GM21619 (cell line): ENCODE measurements at regions not wholly inside any gene's neighbourhood (a gene's known extent, or its start where the extent isn't known, plus 50 kb on each side); places are given as distances from the start of the nearest gene placed in this dataset.

Experiments used
- ATAC-seq: cut with Tn5 transposase; IDR thresholded peaks from one replicate; pipeline ENCODE4 v1.9.1; 2021; ENCODE audit not compliant: unreplicated experiment

DNA sequence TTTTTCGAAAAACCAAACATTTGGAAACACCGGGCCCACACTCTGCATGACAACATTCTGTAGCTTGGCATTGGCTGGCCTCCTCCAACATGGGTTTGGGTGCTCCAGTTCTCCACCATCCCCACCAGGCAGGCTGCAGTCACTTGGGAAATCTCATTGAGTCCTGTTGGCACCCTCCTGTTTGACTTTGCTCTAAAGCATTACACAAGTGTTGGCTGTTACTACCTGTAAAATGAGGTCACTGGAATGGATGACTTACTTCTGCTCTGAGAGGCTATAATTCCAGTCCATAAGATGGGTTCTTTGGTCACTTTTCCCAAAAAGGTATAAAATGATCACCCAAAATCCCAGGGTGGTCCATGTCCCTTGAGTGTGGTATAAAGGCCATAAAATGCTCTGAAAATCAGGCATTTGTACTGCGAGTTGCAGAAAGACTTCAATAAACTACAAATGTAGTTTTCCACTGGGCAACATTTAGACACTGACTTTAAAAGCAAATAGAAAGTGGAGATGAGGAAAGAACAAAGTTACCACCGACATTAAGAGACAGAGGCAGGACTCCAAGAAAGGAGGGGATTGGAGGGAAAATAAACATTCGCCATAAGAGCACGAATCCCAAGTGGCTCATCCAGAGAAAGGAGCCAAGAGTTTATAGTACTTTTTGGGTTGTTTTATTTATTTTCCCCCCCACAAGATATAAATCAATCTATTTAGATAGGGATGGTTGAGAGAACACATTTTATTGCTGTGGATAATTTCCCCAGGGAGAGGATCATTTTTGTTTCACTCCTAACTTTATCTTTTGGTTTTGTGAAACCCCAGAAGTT, 295.1 kb downstream of the TLE1 start:
- ATAC-seq: no peak

DNA sequence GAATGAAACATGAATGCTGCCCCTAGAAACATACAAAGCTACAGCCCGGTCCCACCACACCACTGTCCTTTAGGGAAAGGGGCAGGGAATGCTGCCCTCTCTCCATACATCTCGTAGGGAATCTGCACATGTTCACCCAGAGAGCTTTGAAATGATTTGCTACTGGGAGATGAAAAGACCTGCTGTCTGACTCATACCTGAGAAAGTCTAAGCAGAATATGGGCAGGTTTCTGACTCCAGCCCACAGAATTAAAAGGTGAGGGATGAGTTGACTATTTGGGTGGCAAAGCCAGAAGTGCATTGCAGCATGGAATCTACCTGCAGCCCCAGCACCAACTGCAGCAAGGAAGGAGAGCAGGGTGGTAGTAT, 297.9 kb downstream of the TLE1 start:
- no peak for ATAC-seq

DNA sequence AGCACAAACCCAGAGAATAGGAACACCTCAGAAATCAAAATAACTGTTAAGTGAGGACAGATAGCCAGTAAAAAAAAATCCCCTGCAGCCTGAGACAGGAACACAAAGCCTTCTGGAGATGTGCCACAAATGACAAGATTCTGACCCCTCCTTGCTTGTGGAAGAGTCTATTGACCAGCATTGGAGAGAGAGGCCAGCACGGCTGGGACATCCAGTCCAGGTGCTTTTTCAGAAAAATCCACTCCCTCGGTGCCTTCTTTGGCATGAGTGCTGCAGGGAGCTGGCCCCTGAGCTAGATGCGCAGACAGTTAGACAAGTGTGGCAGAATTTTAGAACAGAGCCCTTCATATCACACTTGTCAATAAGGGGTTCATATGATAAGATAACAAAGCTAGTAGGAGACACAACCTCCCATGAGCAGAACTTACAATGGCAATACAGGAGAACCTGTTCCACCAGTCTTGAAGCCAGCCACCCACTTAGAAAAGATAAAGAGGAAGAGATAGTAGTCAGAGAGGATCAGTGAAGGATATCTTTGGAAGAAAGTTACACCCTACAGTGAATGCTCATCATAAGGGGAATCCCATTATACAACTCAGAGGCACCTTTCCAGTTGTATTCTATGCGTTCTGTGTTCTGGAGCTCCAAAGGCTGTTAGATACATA, 298.4 kb downstream of the TLE1 start:
- ATAC-seq: no peak

DNA sequence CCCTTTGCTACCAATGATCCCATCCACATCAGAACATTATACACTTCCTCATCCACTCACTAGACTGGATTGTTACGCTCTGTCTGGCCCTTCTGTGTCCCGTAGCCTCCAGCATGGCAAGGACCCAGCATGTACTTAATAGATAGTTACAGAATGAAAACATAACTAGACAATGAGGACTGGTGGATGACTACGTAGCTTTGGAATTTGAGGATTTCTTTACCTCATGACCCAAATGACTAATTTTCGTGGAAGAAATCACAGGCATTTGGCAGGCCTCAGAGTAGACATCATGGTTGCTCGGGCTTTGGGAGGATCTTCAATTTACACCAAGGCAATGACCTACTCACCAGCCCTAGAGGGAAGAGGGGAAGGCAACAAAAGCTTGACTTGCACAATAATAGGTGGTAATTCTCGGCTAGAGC, 299.8 kb downstream of the TLE1 start:
- no peak for ATAC-seq

DNA sequence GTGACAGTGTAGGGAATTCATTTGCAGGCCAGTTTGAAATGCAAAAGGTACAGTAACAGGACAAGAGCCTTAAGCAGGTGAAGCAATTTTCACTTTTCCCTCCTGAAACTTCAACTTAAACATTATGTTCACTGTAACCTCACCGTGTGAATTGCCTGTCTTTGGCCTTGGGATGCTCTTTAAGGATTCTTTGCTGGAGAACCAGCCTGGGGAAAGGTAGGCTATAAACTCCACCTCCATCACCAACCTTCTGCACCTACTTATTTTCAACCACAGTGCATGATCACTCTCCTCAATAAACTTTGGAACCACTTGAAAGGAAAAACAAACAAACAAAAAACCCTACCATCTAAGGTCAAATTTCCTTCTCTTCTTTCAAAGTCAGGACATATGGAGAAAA, 300.5 kb downstream of the TLE1 start:
- ATAC-seq: no peak

DNA sequence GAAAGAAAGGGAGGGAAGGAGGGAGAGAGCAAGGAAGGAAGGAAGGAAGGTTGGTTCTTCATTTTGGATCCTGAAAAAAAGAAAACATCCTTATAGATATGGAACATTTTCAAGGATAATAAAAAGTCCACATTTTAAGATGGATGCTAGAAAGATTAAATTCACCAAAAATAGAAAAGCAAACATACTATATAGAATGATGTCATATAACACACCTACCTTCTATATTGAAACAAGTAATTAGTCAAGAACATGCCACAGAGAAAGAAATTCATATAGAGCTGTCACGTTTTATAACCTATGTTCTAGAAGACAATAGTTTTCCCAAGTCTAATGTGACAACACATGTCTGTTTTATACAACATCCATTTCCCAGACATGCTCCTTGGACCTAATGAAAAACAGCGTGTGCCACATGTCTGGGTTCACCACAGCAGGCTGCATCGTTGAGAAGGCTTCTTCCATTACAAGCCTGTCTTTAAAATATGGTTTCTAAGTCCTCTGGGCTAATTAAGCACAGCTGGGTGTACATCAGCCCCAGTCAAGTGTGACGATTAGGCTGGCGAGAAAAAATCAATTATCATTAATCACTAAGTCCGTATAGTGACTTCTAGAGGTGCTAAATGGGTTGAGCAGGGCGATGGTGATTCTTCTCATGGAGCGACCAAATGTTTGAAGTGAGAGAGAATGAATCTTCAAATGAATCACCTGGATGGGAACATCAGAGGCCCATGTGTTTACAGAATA, 301.8 kb downstream of the TLE1 start:
- ATAC-seq: no peak

DNA sequence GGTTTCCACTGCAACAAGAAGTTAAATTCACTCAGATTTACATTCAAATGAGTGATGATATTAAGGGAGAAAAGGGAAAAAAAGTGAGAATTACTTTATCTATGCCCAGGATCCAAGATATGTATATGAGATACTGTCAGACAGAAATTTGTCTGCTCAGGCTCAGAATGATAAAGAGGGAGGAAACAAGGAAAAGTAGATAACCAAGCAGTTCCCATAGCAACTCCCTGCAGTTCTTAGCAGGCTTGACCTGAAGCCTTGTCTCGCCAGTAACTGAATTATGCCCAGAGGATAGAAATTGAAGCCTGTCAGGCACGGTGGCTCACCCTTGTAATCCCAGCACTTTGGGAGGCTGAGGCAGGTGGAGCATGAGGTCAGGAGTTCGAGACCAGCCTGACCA, 304.4 kb downstream of the TLE1 start:
- no peak for ATAC-seq

DNA sequence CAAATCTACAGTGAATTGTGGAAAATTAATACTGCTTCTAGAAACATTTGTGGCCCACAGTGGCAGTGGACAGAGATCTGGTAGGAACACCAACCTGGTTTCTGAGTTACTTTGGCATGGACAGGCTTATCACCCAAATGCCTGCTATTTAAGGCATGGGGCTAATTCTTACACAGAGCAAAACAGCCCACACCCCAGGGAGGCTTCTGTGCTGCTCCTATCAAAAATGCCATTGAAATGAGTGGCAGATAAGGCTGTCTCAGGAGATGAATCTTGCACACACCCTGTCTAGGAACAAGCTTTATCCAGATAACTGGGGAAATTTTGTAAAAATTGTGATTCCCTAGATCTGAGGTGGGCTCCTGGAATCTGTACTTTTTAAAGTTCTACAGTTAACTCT, 307.1 kb downstream of the TLE1 start:
- ATAC-seq: no peak

DNA sequence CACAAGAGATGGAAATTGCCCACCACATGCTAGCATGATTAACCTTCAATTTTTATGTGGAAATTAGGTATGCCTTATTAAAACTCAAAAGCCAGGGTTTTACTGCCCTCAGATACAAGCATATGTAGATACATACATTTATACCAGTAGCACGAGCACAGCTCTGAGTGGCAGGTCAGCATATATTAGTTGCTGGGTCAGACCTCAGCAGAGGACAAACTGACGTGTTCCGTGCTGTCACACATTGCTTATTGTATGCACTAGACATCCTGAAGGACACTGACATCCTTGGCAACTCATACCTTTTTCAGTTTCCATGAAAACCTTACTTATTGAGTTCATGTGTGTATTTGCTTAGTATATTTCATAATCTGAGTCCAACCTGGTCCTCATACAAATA, 307.7 kb downstream of the TLE1 start:
- ATAC-seq: no peak

DNA sequence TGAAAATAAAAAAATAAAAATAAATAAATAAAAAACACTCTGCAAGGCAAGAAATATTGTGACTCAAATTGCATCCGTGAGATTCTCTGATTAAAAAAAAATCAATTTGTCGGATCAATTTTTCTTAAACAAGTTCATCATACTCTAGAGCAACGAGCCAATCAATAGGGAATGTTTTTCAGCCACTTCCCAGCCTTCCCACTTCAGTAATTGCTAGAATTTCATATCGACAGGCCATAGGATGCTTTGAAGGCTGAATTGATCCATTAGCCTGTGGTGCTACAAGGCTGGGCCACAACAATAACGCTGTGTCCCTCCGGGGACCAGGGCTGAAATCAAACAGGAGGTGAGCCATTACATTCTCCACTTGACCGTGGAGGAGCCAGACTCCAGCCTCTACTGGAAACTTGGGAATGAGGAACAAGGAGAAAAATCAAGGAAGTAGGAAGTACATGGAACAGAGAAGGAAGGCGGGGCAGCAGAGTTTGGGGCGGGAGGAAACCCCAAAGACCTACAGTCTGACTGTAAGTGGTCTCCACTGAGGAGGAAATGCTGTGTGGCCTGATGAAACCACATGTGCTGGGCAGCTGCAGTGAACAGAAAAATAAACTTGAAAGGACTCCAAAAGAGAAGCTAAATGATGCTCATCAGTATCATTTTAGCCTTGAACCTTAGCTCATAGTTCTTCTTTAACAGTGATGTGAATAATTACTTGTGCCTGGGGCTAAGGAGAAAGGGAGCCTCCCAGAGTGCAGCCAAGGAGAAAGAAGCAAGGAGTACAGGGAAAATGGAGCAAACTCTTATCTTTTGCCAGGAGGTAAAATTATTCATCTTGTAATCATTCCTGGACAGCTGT, 308.6 kb downstream of the TLE1 start:
- ATAC-seq: no peak

DNA sequence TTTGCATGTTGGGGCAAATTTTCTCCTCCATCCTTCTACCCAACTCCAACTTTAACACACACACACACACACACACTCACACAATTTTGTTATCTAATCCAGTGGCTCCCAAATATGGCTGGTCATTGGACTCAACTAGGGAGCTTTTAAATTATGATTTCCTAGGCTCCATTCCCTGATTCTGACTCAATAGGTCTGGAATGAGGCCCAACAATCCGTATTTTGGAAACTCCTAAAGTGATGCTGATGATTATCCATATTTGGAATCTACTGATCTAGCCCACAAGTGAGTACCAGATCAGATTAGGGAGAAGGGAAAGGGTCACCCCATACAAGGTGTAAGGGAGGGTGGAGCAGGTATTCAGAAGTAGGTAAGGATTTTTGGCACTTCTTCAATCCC, 309.7 kb downstream of the TLE1 start:
- no peak for ATAC-seq

DNA sequence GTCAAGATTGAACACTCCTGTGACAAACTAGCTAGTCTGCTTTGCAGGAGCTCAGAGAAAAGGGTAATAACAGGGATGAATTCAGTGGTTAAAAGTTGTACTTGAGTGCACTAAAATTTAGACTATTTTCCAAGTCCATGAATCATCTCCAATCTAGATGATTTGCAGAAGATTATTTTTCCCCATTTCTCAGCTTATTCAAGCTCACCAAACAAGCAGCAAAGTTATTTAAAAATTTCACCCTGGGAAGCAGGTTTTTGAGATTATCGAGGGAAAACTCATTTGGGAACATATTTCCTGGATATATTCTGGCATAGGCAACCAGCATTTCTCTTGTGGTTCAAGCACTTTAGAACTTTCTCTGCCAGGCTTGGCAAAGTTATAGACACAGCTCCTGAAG, 311.4 kb downstream of the TLE1 start:
- ATAC-seq: no peak

DNA sequence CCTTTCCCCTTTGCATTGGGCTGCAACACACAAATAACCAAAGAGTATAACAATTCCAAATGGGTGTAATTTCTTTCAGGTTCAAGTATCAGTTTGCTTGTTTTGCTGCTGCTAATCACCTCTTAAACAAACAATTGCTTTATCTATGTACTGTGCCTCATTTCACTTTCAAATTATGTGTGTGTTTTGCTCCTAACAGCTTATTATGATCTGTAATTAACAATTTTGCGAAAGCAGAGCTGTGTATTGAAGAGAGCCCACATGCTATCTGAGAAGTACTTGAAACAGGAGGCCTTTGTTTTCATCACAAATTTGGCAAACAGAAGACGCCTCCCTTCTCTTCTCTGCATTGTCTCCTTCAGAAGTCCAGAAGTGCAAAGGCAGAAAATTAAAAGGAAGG, 312.0 kb downstream of the TLE1 start:
- ATAC-seq: no peak

DNA sequence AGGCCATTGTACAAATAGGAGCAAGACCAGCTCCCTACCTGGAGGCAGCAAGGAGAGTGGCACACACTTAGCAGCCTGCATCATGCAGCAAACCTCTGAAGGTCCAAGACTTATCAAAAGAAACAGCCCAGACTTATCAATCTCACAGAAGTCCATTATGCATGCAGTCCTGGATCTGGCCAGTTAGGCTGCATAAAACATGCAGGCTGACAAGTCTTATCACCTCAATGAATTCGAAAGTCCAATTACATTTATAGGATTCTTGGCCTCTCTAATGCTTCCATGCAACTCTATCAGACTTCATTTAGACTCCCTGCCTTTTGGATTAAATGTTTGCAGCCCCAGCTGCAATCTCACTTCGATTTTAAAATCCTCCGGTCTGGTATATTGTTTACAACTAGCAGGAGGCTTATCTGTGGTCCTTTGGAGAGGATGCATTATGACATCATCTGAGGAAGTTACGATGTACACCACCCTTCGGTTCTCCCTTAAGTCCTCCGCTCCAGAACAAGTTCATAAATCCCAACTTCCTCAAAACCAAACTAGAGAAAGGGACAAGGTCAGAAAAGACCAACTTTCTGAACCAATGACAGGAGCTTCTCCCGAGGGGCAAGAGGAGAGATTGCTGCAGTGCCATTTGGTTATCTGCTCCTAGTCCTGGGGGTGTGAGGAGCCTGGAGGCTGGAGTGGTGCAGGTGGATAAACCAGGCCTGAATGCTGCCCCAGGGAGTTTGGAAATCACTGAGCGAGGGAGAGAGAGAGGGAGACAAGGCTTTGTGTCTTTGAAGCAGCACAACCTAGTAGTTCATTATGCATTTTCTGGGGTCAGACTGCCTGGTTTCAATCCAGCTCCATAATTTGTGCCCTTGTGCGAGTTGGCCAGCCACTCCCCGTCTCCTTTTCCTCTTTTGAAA, 313.9 kb downstream of the TLE1 start:
- ATAC-seq: no peak

DNA sequence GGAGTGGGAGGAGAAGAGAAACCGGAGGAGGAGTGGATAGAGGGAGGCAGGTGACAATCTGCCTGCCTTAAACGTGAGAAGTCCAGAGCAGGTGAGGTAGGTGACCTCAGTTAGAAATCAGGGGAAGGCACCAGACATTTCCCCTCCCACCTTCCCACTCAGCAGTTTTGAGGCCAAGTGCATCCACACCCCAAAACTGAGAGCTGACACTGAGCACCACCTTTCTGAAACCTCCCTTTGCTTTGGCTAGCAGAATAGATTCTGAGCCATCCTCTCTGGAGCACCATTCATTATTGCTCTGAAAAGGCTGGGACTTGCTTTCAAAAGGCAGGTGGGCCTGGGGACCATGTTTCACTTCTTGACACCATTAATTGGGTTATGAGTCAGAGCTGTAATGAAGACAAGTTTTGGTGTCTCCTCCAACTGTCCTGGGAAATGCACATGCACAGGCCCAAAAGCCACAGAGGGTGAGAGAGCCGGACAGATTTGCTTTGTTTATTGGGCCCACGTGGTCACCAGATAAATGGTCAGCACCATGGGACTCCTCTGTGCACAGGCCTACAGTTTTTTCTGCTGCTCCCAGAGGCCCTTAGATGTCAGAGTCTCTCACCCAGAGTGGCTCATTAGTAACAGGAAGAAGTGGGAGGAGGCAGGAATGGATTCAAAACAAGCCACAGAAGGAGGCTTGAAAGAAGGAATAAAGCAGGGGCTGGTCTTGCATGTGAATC, 314.7 kb downstream of the TLE1 start:
- no peak for ATAC-seq

DNA sequence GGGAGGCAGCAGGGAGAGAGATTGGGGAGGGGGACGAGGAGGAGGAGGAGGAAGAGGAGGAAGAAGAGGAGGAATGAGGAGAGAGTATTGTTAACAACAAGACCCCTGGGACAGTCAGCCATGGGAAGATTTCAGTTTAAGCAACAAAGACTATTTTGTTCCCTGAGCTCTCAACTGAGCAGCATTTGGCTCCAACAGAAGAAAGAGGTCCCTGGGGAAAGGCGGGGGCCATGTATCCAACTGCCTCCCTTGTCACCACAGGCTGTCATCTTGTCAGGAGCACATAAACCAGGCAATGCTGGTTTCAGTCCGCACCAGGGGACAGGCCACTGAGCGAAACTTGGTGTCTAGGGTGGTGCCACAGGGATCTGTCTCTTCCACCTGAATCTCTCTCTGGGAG, 316.1 kb downstream of the TLE1 start:
- no peak for ATAC-seq

DNA sequence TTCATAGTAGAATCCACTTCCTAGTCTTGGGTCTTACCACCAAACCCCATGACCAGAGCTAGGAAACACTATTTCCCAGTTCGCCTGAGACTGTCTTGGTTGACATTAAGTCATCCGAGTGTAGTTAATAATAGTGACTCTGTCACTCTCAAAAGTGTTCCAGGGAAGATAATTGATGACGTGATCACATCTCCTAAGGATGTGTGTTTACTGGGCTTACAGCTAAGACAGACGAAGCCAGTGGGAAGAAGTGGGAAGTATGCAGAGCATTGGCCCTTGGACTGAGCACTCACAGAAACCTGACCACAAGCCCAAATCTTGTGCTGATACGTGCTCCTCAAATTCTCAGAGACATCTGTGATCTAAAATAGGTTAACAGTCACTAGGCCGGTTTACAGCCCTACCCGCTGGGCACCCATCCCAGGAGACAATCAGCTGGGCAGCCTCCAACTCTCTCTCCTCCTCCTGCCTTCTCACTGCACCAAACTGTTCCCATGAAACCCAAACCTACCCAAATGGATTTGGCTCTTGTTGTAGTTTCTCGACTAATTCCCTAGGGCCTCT, 316.6 kb downstream of the TLE1 start:
- ATAC-seq: no peak

DNA sequence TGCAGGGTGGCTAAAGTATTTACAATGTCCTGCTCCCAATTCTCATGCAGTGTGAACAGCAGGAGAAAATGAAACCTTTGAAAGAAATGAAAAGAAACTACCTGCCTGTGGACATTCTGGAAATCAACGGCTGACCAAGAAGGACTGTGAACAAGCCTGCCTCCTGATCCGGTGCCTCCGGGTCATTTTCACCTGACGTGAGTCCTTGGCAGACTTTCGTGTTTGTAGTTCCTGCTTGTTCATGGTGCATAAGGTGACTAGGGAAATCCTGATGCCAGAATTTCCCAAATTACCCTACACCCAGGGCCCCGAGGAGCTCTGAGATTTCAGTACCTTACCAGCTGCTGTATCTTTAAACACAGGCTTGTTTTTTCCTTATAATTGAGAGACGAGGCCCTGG, 317.5 kb downstream of the TLE1 start:
- ATAC-seq: no peak

DNA sequence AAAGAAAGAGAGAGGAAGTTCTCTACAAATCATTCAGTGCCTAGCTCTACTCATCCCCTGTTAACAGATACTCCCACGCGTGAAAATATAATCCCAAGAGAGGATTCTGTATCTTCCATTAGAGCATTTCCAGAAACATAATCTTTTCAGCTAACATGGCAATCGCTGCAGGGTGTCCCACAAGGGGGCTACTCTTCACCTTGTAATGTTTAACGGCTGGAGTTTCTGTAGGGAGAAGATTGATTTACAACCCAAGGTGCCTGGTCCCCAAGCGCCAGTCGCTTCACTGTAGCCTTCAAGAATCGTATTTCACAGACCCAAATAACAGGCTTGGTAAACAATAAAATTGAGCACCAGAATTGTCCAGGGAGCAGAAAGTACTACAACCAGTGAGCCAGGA, 318.7 kb downstream of the TLE1 start:
- ATAC-seq: no peak
